SKM-1 treated with dmso at 0.1 percent for 144 hours (cell line): ENCODE measurements at regions not wholly inside any gene's neighbourhood (a gene's known extent, or its start where the extent isn't known, plus 50 kb on each side); places are given as distances from the start of the nearest gene placed in this dataset.

ENCODE experiments used
- DNase-seq: peaks from one replicate; lab custom pipeline; 2025; ENCODE audit not compliant: unreplicated experiment; lab: John Stamatoyannopoulos, UW

DNA sequence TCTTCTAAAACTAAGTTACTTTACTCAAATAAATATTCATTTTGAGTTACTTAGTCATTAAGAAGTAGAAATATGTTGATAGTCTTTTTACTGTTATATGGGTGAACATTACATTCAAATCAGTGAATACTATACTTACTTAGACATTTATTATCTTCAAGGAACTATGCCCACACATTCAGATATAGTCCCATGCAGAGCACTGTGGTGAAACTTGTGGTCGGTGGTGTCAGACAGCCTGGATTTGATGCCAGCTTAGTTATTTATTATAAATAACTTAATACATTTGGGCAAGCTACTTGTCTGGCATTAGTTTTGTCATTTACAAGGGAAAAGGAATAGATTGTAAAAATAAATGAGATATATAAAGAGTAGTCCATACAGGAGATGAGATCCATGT lies 149.5 kb downstream of the RAP2B start:
- no peak for DNase-seq

DNA sequence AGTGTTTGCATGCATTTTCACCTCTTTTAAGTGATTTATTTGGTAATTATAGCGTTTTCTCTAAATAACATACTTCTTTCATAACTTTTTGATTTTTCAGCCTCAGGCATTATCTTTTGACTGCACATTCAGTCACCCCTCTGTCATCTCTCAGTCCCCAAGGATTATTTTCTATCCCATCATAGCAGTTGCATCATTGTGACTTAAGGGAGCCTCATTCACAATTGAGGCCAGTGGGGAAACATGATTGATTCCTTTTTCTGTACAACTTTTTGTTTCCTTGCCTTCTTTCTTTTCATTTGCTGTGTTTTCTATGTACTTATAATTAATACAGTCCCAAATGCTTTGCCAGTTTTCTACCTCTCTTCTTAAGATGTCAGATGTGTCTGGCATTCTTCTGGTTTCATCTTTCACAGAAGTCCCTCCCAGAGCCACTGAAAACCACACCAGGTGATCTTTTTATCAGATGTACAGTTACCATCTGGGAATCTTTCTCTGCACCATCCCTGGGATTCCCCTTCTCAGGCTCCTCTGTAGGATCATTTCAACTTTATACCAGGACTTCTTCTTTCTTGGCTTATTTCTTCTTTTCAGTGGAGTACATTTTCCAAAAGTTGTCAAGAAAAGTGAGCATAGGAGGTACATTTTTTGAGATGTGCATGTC lies 151.4 kb downstream of the RAP2B start:
- DNase-seq = no peak

DNA sequence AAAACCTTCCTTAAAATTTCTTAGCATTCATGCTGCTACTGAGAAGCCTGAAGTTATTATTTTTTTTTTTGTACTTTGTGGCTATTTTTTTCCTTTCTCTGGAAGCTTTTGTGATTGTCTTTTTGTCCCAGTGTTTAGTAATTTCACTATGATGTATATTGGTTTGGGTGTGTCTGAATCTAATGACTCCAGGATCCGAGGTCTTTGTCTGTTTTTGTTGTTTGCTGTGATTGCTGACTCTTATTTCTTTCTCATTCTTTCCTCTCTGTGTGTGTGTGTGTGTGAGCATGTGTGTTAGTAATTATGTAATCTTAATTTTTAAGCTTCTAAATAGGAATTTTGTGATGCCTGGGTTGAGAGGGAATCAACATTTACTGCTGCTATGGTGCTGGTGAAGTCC lies 152.0 kb downstream of the RAP2B start:
- DNase-seq = no peak

DNA sequence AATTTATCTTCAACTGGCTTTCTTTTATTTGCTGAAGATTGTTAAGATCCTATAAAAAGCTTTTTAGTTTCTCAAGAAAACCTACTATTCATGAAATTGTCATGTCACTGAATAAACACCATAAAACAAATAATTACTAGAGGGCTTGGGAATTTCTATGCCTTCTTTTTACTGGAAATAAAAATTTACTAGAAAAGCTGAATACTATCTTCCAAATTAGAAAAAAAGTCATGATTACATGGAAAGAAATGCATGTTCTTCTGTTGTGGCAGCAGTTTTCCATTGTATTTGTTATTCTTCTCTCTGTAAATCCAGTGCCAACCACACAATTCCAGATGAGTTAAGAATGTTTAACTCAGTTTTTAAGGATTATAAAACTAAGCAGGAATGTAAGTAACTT lies 153.8 kb downstream of the RAP2B start:
- DNase-seq = no peak

DNA sequence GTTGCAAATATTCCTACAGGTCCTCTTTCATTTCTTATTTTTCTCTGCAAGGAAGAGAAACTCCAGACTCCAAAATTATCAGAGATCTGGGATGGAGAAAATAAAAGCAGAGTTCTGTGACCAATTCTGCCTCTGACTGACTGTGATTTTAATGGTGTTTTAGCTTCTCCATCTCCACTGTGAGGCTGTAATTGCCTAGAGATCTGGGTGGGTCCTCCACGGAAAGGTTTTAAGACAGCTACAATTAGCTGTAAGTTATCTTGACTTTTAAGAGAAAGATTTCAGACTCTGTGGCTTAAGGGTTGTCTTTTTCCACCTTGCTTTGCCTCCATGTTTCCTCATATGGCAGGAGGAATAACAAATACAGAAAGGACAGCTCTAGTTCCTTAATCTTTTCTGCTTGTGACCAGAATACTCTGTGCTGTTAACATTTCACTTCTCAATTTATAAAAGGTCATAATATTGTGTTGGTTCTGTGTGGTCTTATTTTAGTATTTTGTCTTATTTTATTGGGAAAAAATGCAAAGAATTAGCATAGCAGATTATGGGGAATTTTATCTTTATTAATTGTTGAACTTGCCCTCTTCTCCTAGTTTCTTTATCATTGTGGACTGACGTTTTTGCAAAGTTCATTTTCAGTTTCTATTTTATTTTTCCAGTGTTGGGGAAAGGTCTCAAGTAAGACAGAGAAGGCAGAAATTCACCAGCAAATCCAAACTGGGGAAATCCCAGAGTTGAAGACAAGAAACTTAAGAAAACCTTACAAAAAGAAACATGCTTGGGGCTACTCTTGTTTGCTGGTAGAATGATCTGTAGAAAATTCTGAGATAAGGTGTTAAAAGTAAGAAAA lies 157.9 kb downstream of the RAP2B start:
- DNase-seq = no peak

DNA sequence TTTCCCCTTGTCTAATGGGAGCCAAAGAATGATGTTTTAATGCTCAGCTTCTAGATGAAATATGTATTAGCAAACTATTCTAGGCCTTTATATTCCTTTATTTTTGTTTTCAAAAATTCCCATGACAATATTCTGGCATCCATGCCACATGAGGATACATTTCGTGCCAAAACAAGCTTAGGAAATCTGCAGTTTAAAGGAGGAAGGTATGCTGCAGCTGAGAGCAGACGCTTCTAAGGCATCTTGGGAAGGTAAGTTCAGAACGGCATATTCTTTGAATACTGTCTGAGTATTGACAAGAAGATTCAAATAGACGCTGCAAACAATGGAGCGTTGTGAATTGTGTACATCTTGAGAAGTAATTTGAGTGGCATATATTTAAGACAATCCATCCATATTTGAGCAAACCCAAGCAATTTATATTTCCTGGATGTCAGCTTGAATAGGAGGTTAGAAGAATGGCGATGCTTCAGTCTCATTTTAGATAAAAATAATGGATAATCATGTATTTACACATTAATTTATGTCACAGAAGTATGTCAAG lies 158.6 kb downstream of the RAP2B start:
- DNase-seq = no peak

- DNase-seq = no peak
Measured at GRCh38 chr3:153328690-153329089, 166.7 kb downstream of the RAP2B start.

DNA sequence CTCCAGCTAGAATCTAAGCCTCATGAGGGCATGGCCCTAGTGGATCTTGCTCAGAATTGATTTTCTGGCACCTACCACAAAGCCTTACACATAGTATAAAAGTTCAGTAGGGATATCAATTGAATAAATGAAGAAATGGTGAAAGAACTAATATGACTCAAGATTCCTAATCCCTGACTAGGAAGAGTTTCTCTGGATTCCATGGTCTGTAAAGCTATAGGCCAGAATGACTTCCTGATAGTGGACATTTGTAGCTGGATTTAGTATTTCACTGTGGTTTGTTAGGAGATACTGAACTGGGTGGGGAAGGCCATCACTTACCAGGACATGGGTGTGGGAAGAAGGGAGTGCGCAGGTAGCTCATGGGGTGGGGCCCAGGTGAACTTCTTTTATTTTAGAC lies 168.9 kb downstream of the RAP2B start:
- no peak for DNase-seq

DNA sequence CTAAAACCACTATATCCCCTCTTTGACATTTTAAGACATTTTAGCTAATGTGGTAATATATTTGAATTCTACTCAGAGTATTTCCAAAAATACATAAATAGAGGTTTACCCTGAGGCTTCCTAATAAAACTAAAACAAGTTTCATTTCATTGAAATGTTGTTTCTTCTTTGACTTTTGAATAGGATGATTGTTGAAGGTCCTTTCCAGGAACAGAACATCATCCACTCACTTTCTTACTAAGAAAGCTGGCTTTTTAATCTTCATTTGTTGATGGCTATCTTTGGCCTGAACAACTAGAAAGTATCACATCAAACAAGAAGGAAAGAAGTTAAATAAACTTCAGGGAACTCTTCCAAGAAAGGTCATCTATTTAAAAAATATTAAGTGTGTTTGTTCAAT lies 169.7 kb downstream of the RAP2B start:
- no peak for DNase-seq

- no peak for DNase-seq
Measured at GRCh38 chr3:153334558-153334957, 172.5 kb downstream of the RAP2B start.

- DNase-seq = no peak
Measured at GRCh38 chr3:153337369-153337768, 175.3 kb downstream of the RAP2B start.

GRCh38 chr3:153338487-153338886 lies 176.5 kb downstream of the RAP2B start:
- no peak for DNase-seq

DNA sequence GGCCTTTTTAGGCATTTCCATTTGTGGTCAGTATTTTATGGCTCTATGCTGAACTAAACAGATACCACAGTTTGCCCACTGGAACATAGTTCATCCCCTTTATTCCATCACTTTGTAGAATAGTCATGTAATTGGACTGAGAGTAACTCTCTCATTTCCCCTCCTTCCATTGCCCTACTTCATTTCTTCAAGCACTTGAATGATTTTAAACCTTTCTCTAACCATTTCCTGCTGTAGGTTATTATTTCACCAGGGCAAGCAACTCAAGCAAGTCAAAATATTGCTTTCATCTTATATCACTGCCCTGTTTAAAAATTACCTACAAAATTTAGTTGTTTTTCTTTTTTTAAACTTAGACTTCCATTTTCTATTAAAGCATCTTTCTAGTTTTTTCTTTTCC lies 177.0 kb downstream of the RAP2B start:
- DNase-seq = no peak

DNA sequence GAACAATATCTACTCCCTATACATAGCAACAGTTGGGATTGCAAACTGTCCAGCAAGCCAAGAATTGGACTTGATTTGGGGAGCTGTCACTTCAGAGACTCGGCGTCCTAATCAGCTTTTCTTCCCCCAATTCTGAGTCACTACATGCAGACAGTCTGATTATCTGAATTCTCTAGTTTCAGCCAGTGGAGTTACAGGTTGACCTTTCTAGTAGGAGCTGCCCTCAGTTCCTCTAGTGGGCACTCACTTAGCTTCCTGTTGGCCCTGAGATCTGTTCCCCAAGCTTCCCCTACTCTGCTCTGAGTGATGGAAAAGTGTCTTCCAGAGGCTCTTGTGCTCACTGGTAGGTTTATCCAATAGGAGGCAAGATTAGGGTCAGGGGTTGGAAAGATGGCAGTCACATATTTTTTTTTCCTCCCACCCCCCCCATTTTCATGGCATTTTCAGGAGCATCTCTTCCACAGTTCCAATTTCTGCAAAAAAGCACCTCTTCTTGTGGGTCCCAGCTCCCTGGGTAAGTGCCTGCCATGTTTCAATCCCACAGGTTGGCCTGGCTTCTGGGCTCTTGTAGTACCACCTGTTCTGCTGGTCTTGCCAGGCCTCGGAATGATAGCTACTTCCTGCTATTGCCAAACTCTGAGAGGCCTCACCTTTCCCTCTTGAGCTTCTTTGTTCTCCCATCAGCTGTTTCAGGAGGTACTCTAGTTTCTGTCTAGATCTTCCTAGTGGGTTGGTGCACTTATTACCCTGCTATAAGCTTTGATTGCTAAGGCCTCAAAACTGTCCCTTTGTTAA lies 182.2 kb downstream of the RAP2B start:
- no peak for DNase-seq

GRCh38 chr3:153348457-153349107 lies 186.6 kb downstream of the RAP2B start:
- no peak for DNase-seq

DNA sequence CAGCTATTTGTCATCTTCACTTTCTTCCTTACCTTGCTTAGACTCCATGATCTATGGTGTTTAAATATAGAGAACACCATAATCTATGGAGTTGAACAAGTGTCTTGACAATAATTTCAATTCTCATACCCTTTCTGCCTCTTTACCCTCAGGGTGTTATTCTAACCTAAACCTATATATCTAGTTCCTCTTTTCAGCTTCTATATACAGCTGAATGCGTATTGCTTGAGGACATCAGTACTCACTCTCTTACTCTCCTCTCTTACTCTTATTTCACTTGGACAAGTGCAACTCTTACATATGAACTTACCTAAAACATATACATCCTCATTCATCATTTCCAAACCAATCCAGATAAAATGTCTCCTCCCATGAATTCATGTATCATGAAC lies 187.1 kb downstream of the RAP2B start:
- no peak for DNase-seq

DNA sequence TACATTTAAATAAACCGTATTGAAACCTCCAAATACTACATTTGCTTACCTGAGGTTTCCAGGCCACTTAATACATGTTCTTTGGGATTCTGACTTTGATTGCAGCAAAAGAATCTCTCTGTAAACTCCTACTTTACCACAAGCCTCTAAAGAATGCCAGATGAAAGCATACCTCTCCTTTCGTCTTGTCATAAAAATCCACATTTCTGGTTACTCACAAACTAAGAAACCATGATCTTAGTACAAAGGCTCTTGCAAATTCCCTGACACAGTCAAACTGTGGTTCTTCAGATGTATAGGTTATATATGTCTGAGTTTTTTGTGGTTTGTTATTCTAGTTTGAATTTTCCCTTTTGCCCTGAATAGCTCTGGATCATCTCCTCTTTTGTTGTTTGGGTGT lies 188.4 kb downstream of the RAP2B start:
- DNase-seq = no peak

GRCh38 chr3:153354641-153355040 lies 192.6 kb downstream of the RAP2B start:
- DNase-seq = no peak

DNA sequence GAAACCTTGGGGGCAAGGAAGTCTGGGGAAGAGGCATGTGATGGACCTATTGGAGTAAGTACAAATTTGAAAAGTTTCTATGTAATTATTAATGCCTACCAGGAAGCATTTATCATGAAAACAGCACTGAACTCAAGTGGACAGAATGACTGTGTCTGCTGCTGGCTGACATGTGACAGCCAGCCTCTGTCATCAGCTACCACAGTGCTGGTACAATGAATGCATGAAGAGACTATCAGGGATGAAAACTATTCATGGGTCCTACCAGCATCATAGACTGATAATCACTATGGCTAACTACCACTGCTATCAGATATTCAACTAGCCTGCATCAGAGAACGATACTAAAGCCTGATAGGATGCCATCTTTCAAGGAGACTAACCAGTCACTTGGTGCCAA lies 193.5 kb downstream of the RAP2B start:
- DNase-seq = no peak

GRCh38 chr3:153356908-153357307 lies 194.9 kb downstream of the RAP2B start:
- no peak for DNase-seq

DNA sequence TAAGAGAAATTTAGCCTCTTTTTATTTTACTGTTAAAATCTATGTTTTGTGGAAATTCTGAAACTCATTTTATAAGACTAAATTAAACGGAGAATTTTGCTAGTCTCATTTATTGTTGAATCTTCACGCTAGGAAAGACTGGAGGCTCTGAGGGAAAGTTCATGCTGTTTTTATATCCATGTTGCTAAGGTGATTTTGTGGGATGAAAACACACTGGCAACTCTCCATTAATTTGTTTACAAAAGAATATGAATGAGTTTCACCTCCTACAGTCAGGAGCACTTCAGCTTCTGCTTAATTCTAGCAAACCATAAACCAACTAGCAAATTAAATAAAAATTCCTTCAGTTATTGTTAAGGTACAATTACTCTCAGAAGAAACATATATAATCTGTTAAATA lies 195.4 kb downstream of the RAP2B start:
- DNase-seq = no peak
